ENCODE measurements at regions not wholly inside any gene's neighbourhood (a gene's known extent, or its start where the extent isn't known, plus 50 kb on each side); places are given as distances from the start of the nearest gene placed in this dataset.
"Not testable (repeated sequence)": the region's sequence is repeated elsewhere in the genome, so short reads cannot be mapped to it uniquely, and the experiment has no call there.

DNA sequence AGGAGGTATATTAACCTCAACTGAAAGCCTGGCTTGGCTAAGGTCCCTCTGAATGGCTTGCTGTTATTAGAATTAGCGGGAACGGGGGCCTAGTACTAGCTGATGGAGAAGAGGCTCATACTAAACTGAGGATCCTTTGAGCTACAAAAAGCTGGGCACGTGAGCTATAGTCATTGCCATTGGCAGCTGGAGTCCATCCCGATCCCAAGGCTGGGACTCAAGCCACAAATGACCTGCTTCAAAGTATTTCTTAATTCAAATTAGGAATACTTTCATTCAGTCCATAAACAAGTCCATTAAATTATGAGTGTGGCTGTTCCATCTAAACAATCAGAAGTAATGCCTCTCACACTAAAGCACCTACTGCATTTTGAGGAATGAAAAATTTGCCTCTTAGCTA is 114.5 kb downstream of the DACT1 start:
- intact Hi-C loops (cut with micrococcal nuclease), result no loop called here

DNA sequence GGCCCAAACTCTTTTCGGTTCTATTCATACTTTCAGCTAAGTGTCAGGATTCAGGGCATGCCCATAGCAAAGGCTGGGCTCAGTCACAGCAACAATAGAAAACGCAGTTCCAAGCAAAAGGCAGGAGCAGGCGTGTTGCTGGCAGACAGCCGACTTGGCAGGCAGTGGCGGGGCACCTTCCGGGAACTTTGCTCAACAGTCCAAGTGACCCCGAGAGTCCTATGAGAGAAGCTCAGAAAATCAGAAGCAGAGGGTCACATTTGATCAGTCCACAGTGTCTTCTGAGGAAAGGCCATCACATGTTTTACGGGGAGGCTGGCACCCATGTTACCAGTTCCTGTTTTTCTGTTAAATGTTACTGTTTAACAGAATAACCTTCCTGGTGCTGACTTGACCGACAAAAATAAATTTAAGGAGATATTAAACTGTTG is 115.0 kb downstream of the DACT1 start:
- intact Hi-C loops (cut with micrococcal nuclease), result no loop called here

DNA sequence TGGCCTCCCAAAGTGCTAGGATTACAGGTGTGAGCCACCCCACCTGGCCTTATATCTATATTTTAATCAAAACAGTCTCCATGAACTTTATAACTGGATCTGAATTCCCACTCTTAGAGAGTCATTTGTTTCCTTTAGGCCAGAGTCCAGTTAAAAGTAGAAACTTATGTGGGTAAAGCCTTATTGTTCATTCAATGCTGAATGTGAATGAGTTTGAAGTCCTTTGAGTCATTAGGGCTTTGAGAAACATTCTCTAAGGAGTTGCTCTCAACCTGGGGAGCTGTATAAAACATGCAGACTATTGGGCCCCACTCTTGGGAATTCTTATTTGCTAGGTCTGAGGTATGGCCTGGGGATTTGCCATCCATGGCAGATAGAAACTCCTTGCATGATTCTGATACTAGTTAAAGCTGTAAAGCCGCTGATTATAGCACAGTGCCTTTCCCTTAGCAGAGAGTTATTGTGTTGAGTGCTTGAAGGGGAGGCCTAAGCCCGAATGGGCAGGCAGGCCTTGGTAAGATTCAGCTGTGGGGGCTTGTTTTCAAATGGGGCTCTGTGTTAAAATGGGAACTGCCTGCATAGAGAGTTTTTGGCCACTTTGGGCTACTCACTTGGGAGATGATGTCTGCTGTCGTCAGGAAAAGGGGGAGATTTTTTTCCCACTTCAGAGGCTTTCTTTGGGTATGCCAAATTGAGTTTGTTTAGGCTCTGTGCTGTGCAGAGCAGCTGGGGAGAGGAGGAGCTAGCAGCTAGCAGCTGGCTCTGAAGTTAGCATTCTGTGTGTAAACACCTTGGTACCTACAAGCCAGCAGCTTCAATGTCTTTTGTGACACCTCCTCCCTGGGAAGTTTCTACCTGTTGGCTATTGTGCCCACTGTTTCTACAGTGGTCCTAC is 117.5 kb downstream of the DACT1 start:
- intact Hi-C loops (cut with micrococcal nuclease), result no loop called here

DNA sequence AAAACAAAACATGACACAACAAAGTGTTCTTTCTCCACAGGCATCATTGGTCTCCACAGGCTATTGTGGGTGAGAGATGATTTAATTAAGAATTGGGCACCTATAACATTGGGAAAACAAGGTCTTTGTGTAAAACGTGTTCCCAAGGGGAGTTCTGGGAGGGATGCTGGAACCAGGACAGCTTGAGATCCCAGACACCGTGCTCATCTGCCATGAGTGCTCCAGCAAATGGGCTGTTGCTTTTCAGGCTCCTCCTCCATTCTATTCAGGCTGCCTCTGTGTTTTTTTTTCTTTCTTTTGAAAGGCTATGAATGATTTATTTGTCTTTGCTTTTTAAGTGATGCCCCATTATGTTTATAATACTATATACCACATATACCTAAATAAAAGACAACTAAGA is 122.4 kb downstream of the DACT1 start:
- intact Hi-C loops (cut with micrococcal nuclease), result no loop called here

DNA sequence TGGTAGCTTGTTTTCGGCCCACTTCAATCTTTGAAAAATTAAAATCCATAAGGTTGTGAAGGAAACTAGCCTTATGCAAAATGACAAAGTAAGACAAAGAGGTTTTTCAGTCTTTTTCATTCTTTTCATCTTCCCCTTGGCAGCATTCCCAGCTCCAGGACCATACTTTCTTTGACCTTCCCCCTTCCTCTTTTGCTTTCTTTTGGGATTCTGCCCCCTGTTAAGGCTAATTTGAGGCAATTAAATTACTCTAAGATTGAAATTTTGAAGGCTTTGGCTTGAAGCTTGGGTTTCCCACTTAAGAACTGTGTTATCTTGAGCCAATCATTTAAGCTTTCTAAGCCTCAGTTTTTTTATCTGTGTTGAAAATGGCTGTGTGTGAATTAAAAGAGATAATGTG is 124.9 kb downstream of the DACT1 start:
- intact Hi-C loops (cut with micrococcal nuclease), result no loop called here

DNA sequence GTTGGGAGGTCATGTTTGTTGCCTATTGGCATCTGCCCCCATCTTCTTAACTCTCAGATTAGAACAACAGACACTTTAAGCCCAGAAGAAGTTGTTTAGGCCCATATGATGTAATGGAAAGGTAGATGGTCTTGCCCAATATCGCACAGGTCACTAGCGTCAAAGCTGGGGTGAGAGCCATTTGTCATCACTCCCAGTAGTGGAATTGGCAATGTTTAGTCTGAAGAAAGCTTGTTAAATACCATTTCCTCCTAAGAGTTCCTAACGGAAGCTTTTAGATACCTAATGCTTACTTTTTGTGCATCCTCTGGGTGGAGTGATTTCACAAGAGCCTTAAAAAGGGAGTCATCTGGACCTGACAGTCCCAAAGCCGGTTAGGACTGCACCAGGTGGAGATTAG is 125.4 kb downstream of the DACT1 start:
- intact Hi-C loops (cut with micrococcal nuclease), result no loop called here

DNA sequence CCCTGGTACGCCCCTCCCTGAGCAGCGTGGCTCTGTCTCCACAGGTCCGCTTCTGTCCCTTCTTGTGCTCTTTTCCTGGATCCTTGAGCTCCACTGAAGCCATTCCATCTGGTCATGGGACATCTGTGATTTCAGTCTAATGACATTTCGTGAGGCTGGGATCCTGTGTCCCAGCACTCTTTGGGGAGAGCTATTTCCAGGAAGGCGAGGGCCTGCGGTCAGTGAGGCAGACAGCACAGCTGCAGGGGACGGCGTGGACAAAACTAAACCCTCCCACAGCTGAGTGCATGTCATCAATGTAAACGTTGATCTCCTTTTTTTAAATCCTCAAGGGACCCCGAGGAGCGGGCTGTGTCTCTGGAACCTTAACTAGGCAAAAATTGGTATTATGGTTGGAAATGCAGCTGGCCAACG is 127.7 kb downstream of the DACT1 start:
- intact Hi-C loops (cut with micrococcal nuclease), result no loop called here

DNA sequence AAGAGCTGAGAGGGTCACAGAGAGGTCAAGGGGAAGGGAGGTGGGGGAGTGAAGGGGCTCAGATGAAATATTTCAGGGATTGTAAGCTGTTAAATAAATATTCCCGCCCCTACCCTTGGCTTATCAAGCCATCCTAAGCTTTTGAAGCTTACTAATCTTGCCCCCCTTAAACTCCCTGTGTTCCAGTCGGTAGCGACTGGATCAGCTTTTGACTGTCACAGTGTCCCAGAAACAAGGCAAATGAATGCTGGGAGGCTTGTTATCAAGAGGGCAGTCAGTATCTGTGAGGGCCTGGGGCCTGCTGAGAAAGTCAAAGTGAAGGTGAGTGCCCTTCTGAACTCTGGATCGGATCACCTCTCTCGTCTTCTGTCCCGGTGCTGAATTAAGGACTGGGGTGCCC is 128.1 kb downstream of the DACT1 start:
- intact Hi-C loops (cut with micrococcal nuclease), result no loop called here

DNA sequence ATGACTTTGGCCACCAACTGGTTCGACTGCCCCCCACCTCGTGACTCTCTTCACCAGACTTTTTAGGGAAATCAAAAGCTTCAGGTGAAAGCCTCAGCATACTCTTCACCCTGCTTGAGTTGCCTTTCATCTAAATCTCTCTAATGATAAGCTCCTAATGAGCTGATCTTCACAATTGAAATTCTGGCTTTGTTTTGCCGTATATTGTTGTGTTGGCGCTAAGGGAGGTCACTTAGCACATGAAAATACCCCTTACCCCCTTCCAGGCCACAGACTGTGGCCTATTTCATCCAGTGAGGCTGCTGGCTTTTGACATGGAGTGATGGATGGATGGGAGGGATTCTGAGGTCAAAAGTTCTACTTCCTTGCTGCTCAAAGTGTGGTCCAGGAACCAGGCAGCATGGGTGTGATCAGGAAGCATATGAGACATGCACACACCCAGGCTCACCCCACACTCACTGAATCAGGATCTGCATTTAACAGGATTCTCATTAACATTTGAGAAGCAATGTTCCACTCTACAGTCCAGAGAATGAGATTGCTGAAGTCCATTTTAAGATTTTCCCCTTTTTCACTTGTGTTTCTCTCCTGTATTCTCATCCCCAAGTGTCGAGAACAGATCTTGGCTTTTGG is 131.4 kb downstream of the DACT1 start:
- intact Hi-C loops (cut with micrococcal nuclease), result no loop called here

DNA sequence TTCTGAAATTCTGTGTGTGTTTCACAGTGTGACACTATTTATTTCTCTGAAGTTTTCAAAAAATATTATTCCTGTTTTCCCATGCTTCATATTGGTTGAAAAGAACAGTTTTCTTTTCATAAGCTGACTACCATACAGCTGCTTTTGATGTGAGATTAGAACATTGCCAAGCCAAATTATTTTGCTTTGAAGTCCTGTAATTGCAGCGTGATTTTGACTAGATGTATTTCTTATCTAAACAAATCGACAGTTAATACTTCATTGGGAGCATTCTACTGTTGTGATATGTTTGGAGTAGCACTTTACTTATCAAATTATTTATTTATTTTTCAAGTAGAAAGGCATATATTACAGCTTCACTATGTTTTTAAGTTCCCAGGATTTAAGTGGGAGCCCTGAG is 132.0 kb downstream of the DACT1 start:
- intact Hi-C loops (cut with micrococcal nuclease), result no loop called here

DNA sequence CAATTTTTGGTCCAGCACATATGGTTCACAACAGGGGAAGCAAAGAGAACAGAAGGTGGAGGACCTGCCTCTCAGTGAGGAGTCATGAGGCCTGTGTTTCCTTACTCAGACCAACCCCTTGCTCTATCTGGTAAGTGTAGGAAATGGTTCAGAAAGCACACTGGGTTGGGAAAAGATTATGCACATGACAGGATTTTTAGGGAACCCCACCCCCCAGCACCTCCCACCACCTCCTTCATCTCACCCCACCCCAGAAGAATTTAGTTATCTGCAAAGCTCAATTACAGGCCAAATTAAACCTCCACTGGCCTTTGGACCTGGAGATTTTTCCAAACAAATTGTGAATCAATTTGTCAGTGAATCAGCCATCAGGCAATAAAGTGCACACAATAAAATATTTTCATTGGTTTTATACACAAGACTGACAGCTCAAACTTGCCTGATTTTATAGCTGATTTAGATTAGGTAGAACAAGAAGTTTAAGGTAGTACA is 132.8 kb downstream of the DACT1 start:
- intact Hi-C loops (cut with micrococcal nuclease), result no loop called here

DNA sequence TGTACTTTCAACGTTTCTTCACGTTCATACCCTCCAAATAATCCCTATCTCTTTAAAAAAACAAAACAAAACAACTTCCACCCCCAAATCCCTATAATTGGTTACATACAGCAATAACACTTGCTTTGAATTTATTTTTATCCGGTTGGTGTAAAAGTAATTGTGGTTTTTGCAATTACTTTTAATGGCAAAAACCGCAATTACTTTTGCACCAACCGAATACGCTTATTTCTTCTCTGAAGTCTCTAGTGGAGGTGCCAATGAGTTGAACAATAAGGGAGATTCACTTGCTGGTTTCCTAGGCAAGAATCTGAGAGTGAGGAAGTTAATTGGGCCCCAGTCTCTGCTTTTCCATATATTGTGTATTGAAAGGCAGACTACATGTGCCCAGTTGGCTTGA is 133.3 kb downstream of the DACT1 start:
- intact Hi-C loops (cut with micrococcal nuclease), result no loop called here

DNA sequence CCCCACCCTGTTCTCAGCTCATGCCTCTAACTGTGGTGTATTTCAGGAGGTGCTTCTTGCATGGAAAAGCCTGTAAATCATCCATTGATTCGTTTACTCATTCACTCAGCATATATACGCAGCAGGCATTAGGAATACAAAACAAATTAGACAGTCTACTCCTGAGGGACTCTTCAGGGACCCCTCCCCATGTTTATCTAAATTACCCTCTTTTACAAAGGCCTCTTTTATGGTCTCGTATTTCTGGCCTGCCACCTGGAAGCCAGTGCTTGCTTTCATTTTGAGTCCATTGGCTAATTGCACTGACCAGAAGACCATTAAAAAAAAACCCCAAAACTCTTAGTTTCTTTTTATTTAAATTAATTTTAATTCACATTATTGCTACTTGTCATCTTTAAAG is 134.4 kb downstream of the DACT1 start:
- intact Hi-C loops (cut with micrococcal nuclease), result no loop called here

DNA sequence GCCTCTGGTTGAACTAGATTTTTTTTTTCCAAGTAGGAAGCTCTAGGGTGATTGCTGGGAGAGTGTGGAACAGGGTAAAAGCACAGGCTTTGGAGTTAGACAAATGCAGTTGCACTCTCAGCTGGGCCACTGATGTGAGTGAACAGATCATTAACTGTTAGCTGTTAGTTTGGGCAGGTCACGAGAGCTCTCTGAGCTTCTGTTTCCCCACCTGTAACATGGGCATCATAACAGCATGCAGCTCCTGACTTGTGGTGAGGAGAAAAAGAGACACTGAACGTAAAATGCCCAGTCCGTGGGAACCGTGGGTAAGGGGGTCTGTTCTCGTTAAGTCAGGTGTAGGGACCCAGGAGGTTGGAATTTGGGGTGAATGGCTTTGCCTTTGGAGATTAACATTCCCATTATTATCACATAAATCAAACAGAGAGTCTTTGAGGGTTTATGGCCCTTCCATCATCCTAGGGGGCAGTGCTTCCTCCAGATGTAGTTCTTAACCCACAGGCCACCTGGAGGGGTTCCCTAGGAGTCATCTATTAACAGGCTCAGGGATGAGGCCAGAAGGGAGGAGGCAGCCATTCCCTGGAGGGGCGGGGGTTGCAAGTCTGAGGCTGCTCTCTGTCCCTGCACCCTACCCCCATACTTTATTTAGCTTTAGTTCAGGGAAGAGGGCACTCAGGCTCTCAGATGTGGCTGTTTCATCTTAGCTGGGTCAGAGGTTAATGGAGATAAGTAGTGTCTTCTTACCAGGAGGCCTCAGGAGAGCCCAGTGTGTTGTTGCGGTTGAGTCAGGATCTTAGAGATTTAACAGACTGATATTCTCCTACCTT is 135.2 kb downstream of the DACT1 start:
- intact Hi-C loops (cut with micrococcal nuclease), result no loop called here

DNA sequence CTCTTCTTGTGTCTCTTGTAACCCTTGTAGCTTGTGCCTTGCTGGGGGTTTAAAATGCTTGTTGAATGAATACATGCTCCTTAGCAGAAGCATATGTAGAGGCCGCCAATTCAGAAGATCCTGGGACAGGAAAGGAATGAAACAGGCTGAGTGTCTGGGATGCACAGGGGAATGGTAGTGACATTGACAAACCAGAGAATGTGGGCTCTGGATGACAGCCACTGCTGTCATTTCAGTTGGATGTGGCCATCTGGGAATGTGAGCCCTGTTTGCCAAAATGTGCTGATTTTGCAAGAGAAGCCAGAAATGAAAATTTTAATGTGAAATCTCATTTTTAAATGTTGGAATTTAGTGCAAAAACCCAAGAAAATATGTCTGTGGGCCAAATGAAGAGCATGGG is 136.8 kb downstream of the DACT1 start:
- intact Hi-C loops (cut with micrococcal nuclease), result no loop called here

DNA sequence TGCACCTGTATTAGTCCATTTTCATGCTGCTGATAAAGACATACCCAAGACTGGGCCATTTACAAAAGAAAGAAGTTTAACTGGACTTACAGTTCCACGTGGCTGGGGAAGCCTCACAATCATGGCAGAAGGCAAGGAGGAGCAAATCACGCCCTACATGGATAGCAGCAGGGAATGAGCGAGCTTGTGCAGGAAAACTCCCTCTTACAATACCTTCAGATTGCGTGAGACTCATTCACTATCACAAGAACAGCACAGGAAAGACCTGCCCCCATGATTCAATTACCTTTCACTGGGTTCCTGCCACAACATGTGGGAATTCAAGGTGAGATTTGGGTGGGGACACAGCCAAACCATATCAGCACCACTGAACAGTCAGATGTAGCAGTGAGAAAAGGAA is 137.4 kb downstream of the DACT1 start:
- intact Hi-C loops (cut with micrococcal nuclease), result not testable (repeated sequence)

DNA sequence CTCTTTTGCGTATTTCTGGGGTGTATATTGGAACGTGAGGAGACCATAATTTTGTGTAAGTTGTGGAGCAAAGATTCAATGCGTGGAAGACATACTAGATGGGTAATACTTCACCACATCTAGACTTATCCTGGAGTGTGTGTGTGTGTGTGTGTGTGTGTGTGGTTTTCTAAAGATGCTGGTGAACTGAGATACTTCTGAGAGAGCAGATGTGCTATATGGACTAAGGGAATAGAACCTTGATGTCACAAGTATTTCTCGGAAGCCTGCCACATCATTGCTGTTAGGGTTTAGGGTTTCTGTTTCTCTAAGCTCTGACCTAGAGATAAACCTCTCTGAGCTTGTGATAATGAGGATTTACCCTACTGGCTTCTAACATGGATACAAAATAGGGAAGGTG is 138.8 kb downstream of the DACT1 start:
- intact Hi-C loops (cut with micrococcal nuclease), result no loop called here

DNA sequence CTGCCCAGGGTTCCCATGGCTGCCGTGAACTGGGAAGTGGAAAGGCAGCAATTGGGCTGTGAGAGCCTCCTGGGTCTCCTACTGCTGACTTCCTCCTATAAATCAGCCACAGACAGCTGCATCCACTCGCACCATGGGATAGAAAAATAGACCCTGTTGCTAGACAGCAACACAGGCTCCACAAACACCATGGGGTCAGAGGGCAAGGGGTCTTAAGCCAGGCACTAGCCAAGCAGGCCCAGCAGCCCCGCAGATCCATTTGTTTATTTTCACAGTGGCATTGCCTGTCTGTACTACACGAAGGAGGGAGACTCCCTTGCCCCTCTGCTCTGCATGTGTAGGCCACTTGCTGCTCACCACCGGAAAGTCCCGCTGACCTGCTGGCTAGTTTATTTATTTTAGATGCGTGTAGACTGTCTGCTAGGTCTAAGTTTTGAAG is 139.8 kb downstream of the DACT1 start:
- intact Hi-C loops (cut with micrococcal nuclease), result no loop called here

DNA sequence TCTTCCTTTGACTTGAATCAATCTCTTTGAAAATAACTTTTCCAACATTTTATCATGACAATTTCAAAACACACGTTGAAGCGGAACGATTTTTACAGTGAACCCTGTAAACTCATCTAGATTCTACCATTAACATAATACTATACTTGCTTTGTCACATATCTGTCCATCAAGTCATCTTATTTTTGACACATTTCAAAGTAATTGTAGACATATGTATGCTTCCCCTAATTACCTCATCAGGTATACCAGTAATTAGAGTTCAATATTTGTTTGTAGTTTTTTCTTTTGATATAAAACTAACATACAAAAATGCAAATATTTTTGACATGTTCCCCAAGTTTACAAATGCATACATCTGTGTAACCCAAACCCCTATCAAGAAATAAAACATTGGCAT is 140.4 kb downstream of the DACT1 start:
- intact Hi-C loops (cut with micrococcal nuclease), result no loop called here

DNA sequence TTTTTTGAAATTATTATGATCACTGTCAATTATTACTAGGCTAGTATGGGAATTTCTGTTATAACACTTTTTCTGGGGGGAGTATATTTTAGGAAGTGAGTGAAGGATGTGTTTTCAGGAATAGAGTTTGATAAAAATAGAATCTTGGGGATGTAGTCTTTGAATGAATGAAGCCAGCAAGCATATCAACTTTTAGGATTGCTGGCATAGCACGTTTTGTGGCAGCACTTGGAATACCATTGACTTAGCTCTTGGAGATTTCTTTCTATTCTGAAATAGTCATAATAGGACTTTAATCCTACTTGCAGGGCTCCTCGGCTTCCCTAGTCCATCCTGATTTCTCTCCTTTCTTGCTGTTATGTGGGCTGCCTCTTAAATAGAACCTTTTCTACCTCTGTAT is 141.6 kb downstream of the DACT1 start:
- intact Hi-C loops (cut with micrococcal nuclease), result no loop called here

DNA sequence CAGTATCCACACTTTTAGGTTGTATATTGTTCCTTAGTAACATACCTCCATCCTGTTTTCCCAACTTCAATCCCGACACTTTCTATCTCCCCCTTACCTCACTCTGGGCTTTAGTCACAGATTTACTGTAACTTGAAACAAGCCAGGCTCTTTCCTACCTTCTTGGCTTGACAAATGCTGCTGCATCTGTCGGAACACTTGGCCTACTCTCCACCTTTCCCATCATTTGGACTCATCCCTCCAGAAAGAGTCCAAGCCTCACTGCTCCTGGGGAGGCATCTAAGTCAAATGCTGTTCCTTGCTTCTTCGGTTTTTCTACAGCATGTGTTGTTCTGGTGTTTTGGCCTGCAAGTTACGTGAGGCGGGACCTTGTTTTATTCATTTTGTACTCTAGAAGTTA is 142.4 kb downstream of the DACT1 start:
- intact Hi-C loops (cut with micrococcal nuclease), result no loop called here

DNA sequence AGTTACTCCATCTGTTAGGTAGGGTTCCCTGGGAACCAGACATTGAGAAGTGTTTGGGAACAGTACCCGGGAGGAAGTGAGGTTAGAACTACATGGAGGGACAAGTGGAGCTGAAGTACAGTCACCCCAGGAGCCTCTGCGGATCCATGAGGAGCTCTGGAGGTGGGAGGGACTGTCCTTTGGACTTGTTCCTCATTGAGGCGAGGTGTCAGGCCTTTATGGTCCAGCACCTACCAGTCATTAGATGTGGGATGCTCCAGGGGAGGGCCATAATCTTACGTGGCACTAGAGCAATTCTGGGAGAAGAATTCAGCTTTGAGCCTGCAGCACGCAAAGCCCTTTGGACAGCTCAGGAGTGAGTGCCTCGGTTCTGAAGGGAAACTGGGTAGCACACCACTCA is 142.8 kb downstream of the DACT1 start:
- intact Hi-C loops (cut with micrococcal nuclease), result no loop called here
